Stimulated activated CD4-positive, alpha-beta T cell treated with anti-CD3 and anti-CD28 coated beads, Interleukin-4, amount 100 ng/mL, for 48 hours (primary cell): ENCODE measurements at regions not wholly inside any gene's neighbourhood (a gene's known extent, or its start where the extent isn't known, plus 50 kb on each side); places are given as distances from the start of the nearest gene placed in this dataset.

Experiments used
- DNase-seq, 2 donors: peaks; one replicate each; pipeline ENCODE4 v3.0.0-alpha.2; 2020; ENCODE audit warnings: low read depth in 2 of 2

GRCh38 chr2:104408266-104408665, 445.6 kb upstream of the POU3F3 start:
- DNase-seq: no peak

DNA sequence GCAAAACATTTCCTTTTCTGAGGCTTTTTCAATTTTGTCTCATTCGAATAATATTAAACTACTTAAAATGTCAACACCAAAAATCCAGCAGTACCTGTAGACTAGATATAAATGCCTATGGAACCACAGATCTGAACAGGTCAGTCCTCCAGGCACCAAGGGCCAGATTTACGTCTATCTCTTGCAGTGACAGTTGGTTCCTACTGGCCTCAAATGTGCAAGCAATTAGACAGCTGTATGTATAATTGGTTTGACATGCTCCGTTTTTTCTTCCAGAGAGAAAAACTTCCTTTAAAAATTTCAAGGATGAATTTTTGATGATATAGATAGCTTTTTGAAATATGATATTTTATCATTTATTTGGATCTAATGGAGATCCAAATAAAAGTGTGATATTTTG, 443.8 kb upstream of the POU3F3 start:
- DNase-seq: no peak

DNA sequence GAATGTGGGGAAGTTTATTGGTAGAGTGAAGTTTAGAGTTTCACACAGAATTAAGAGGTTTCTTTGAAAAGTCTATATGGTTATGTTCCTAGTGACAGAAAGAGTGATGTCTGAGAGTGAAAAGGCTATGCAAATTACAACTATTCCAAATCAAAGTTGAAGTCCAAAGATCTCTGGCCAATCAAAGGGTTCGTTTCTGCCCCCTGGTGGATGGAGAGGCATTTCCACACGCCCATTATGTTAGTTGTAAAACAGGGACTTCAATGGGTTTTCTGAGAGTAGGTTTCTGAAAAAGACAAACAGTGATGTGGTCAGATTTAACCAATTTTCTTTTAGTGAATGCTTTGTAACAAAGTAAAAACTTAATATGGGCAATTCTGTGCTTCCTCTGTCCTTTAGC, 441.5 kb upstream of the POU3F3 start:
- DNase-seq: peak in 1 of 2 donors; percentile 7

DNA sequence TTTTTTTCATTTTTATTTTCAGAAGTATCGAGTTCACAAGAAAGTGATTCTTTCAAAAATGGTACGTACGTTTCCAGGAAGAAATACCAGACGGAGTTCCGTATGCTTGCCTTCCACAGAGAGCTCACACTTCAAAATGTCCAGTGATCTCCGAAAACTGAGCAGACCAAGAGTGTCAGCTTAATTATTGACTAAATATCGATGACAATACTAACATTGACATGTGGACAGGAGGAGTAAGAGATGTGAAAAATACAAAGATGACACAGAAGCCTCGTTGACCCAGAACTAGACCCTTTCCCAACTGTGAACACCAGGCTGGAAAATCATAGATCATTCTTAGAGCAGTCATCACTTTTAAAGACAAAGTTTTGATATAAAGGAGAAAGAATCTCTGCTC, 440.0 kb upstream of the POU3F3 start:
- DNase-seq: no peak

- DNase-seq: no peak
These were observed 438.6 kb upstream of the POU3F3 start for GRCh38 chr2:104415284-104415683.

DNA sequence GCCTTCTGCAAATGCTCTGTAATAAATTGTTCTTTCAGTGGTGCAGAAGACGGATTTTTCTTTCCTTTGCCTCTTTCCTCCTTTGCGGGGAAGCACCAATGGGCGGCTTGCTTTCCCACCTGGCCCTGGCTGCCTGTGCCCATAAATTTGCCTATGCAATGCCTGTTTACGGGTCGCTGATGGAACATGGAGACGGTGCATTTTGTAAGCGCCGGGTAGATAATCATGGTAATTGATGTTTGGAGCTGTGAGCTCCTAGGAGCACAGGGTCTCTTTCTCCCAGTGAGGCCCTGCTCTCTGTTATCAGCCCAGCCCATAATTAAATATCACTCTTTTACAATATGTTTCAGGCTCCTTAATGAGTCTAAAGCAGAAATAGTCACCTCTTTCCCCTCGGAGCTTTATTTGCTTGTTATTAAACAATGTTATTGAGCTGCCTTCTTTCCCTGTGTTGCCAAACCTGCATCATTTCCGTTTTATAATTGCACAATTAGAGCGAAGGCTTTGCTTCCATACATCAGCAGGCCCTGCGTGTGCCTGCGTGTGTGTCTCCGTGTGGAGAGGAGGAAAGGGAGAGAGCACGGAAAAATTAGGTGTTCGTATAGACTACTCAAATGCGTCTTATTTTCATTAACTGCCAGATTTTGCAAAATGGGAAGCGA, 437.4 kb upstream of the POU3F3 start:
- no peak for DNase-seq

DNA sequence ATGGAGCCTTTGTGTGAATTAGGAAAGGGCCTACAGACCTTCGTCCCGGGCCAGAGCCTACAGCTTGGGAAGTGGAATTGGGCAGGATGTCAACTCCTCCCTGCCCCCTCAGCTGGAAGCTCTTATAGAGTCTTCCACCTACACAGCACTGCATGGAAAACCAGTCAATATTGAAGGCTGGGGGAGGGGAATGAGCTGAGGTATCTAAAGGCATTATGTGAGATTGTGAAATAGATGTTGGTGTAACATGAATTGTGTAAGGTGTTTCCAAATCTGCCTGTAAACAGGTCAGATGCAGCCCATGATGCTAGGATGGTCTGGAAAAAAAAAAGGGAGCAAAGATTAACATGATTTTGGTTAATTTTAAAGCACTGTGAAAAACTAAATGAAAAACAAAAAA, 433.5 kb upstream of the POU3F3 start:
- DNase-seq: no peak

GRCh38 chr2:104420953-104421352, 433.0 kb upstream of the POU3F3 start:
- DNase-seq: no peak

DNA sequence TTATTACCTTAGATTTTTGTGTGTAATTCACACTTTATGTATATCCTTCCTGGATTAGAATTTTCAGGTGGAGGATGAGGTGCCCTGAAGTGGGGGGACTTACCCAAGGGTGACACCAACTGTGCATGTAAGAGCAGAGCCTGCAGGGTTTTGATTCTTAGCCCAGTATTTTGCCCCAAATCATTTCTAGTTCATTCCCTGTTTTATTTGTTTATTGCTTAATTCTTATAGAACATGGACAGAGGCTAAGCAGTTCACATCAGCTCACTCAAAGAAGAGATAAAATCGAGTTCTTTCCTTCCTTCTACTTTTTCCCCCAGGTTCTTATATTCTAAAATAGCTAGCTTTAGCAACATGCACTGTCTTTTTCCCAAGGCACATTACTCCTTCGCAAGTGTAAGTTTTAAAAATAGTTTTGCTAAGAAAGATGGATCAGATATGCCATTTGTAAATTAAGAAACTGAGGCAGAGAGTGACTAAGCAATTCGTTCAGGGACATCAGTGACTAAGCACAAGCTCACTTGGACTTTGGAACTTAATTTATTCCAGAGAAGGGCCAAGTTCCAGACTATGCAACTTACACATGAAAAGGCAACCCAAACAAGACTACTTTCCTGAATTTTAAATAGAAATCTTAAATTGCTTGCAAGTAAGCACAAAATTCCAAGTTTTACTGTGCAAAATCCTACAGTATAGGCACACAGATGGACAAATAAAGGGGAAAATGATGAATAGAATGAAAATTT, 427.9 kb upstream of the POU3F3 start:
- DNase-seq: no peak

- no peak for DNase-seq
These were observed 425.8 kb upstream of the POU3F3 start for GRCh38 chr2:104428155-104428554.

GRCh38 chr2:104429639-104430358, 424.1 kb upstream of the POU3F3 start:
- DNase-seq: no peak

DNA sequence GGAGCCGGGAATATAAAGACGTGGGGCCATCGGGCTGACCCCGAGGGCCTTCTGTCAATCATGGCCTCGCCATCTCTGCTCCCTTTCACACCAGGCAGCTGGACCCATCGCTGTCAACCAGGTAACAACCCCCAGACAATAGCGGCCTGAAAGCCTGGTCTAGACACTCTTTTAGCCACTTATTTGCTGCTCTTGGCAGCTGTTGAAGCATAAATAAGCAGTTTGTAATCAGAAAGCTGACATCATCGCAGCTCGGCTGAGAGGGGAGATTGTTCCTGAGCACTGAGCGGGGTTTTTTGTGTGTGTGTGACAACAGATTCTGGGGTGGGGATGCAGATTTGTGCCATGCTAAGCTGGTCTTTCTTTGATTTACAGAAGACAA, 423.6 kb upstream of the POU3F3 start:
- DNase-seq: no peak

GRCh38 chr2:104430852-104431251, 423.1 kb upstream of the POU3F3 start:
- DNase-seq: no peak

- DNase-seq: no peak
These were observed 422.2 kb upstream of the POU3F3 start for GRCh38 chr2:104431701-104432121.

DNA sequence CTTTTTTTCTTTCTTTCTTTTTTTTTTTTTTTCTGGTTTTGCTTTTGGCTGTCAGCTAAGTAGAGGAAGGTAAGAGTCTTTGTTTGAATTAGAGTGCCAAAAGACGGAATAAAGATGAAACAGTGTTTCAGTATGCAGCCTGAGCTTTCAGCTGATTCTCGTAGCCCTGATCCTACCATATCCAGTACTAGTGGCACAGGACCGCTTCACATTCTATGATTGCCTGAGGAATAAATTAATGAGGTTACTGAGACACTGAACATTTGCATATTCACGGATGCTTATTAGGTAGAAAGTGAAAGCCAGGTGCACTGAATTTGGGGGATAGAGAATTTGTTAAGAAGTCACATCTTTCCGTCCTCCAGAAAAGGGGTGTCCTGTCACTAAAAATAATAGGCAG, 421.5 kb upstream of the POU3F3 start:
- no peak for DNase-seq

DNA sequence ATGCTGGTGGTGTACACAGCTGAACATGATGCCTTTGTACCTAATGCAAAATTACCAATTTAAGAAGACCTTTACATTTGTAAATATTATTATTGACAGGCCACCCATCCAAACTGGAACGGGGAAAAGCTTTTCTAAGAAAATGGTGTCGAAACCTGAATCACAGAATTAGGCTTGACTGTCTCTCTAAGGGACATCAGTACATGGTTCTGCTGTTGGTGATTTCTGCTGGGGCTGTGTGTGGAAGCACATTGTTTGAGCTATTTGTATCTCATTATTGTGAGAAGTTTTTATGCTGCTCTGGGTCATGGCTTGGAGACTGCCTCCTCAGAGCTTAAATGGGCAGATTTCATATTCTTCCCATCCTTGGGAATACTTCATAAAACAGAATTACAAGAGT, 420.9 kb upstream of the POU3F3 start:
- DNase-seq: no peak

DNA sequence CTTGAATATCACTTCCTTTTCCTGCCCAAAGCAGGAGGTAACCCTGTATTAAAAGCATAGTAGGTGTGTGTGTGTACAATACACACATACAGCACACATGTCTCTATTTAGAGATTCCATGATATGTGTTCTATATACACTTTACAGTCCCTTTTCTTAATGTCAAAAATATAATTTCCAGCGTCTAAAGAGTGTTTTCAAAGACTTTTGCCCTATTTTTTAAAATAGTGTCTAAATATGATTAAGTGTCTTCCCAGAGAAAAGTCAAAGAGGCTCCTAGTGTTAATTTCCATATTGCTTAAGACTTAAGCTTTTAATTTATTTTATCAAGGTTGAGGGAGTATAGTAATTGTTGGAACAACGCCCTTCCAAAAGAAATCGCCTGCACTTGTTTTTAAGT, 420.3 kb upstream of the POU3F3 start:
- DNase-seq: no peak

DNA sequence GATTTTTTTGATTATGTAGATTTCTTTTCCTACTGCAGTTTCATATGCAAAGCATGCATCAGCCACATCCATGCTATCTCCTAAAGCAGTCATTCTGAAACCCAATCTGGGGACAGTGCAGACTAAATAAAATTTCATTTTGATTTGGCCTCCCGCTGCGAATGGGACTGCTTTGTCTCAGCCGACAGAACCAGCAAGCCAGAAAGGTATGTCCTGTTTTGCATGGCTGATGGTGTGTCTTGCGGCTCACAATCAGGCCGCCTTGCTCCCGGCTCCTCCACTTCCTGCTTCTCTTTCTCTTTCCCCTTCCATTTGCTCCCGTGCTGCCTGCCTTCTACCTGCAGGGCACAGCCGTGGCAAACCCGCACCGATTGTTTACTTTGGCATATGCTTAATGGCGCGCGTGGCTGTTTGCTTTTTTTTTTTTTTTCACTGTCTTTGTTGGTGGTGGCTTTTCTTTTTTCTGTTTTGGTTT, 419.6 kb upstream of the POU3F3 start:
- DNase-seq: no peak

DNA sequence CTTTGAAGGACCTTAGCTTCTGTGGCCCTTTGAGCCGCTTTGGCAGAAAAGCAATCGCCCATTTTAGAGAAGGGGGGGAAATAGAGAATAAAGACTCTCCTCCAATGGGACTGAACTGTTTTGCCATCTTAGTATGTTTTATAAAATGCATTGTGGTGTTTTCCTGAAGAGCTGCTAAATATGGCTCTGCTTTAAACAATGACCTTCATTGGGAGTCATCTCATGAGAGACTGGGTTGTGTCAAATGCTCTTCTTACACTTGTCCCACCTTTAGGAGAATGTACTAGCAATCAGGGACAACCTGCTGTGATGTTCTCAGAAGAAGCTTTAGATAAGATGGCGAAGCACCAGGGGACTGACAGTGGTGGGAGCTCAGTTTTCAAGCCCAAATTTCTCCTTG, 418.9 kb upstream of the POU3F3 start:
- no peak for DNase-seq

GRCh38 chr2:104438481-104438880, 415.4 kb upstream of the POU3F3 start:
- DNase-seq: no peak

DNA sequence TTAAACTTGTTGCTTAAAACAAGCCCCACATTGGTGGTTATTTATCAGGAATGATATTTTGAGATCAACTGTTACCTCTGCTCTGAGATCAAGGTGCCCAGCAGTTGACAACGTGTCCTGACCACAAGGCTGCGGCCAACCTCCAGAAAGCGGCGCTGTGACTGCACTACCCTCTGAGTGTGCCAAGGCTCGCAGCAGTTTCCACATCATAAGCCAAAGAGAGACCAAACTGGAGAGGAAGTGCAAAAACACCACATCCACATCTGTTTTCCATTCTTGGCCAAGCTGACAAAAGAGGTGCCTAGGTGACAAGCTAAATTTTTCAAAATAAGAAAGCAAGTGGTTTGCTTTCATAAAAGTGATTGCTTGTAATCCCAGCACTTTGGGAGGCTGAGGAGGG, 410.8 kb upstream of the POU3F3 start:
- DNase-seq: no peak

DNA sequence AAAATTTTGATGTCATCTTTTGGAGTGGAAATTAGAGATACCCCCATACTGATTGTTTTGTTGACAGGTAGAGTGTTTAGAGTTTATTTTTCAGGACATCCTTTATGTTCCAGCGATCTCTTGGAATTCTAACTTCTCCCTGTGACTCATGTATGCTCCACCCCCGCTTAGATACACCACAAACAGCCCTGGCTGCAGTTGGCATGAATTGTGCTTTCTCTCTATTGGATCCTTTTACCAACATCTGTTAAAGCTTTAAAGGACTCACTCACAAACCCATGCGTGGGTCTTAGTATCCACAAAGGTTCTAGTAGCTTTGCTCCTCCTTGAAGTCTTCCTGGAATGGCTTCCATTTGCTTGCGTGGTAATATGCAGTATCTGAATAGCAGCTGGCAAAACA, 409.5 kb upstream of the POU3F3 start:
- no peak for DNase-seq

DNA sequence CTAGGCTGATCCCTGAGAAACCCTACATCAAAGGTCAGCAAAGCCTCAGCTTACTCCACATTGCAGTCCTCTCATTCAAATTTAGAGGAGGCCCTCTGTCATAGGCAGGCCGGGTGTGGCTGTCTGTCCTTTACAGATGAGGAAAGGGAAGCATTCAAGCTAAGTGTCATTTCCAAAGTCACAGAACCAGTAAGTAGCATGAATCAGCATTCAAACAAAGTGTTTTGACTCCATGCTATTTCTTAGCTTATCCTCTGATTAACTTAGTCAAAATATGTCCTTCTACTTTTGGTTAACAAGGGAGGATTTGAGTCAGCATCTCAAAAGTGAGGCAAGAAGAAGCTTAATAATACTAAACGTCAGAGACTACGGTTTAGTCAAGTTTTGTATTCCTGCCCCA, 409.0 kb upstream of the POU3F3 start:
- no peak for DNase-seq
